ENCODE measurements at regions not wholly inside any gene's neighbourhood (a gene's known extent, or its start where the extent isn't known, plus 50 kb on each side); places are given as distances from the start of the nearest gene placed in this dataset.

DNA sequence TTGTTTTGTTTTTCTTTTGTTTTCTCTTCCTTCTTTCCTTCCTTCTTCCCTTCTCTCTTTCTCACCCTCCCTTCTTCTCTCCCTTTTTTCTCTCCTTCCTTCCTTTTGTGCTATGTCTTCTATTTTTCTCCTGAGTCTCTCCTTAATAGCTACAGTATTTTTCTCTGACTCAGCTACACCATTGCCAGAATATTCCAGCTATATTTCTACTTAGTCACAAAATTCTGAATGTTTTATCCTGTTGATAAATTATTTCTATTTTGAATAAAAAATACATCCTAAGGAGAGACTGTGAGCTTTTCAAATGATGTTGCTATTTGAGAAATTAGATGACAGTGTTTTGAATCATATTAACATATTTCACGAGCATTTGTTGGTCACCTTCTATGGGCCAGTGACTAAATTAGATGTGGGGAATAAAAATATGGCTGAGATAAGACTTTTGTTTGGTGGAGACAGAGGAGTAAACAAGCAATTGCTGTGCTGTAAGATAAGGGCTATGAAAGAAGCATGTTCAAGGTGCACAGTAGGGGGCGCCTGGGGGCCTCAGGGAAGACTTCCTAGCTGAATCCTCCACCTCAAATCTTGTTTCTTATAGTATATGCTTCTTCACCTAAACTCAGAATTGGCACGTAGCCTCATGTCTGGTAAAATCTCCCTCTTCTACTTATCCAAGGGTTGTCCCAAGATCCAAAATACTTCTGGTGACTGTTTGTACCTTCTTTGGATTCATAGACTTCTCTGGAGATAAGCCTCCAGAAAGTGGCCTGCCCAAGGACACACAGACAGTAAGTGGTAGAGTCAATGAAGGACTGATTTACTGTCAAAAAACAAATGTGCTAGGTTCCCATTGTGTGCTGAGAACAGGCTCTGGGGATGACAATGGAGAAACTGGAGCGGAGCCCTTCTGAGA is 115.5 kb upstream of the CREB5 start:
- DNase-seq: no peak

- DNase-seq: no peak
Measured at GRCh38 chr7:28297801-28298459, 114.4 kb upstream of the CREB5 start.

- peak; percentile 75 for DNase-seq
Measured at GRCh38 chr7:28298870-28299518, 113.3 kb upstream of the CREB5 start.

- DNase-seq: no peak
Measured at GRCh38 chr7:28299556-28299955, 112.8 kb upstream of the CREB5 start.

DNA sequence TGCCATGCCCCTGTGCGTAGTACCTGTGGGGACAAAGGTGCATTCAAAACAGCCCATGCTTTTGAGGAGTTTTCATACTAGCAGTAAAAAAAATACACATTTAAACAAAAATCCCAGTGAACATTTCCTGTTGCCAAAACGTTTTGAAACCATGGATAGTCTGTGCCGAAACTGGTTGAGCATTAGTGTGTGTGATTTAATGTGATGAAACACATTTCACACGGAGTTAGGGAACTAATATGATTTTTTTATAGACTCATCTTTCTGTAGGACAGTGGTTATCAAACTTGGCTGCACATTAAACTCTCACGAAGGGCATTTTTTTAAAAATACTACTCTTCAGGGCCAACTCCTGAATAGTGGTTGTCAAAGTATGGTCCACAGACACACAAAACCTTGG is 111.8 kb upstream of the CREB5 start:
- DNase-seq: no peak

GRCh38 chr7:28301148-28301641 is 111.1 kb upstream of the CREB5 start:
- peak; percentile 17 for DNase-seq

- no peak for DNase-seq
Measured at GRCh38 chr7:28304290-28304689, 108.0 kb upstream of the CREB5 start.

DNA sequence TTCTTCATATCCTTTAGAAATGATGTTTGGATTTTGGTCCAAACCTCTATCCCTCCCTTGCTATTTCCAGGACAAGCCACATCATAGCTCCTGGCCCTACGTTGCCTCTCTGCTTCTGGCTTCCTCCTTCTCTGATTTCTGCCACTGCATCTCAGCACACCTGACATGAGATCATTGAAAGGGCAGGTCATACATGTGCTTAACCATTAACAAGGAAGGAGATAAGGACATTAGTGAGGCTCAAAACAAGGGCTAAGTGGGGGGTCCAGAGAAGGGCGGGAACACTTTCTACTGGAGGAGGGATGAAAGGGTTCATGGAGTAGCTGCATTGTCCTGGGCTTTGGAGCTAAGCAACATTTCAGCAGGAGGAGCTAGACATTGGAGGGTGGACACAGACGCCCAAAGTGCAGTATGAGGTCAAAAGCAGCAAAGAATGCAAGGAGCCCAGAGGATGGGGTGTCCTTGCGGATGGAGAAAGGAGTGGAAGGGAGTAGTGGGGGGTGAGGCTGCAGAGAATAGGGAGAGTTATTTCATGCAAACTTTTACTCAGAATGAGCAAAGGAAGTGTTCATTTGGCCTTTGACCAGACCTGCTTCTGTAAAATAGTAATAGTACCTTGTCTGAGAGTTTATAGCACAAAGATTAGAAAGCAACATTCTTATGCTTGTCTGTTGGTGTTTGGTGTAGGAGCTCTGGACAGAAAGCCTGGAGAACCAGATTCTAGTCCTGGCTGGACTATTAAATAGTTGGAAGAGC is 102.4 kb upstream of the CREB5 start:
- no peak for DNase-seq

DNA sequence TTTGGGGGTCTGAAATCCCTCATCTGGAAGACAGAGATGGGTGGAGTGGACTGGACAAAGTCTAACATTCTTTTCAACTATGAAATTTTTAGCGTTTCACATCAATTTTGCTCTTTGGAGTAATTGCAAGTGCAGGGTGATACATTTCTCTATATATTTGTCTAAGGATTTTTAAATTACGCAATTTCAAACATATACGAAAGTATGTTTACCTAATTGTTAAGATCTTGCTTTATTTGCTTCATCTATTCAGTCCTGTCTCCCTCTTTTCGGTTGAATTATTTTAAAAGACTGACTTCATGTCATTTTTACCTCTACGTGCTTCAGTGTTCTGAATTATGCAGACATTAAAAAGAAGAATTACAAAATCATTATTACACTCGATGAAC is 101.9 kb upstream of the CREB5 start:
- no peak for DNase-seq

DNA sequence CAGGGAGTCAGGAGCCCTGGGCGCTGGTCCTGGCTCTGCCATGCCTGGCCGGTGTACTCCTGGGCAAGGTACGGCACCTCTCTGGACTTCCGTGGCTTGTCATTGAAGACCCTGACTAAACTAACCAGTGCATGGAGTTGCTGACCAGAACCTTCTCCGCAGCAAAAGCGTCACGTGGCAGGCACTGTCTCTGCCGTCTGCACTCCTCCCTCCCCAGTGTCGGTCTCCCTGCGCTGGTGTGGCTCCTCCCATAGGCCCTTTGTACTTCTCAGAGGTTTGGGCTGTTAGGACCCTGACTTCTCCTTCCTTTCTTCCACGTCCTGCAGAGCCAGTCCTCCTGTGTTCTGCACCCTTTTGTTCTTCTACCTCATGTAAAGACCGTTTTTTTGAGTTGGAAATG is 100.6 kb upstream of the CREB5 start:
- DNase-seq: no peak

DNA sequence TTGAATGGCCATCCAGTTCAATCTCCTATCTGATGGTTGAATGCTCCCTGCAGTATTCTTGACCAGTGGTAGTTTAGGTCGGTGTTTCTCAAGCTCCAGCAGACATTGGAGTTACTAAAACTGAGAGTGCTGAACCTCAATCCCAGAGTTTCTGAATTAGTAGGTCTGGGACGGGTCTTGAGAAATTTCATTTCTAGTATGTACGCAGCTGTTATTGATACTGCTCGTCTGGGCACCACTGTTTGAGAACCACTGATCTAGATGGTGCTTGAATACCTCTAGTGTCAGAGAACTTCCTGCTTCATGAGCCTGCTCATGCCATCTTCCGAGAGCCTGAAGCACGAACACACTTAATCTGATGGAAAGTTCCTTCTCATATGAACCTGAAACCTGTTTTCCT is 99.4 kb upstream of the CREB5 start:
- no peak for DNase-seq

DNA sequence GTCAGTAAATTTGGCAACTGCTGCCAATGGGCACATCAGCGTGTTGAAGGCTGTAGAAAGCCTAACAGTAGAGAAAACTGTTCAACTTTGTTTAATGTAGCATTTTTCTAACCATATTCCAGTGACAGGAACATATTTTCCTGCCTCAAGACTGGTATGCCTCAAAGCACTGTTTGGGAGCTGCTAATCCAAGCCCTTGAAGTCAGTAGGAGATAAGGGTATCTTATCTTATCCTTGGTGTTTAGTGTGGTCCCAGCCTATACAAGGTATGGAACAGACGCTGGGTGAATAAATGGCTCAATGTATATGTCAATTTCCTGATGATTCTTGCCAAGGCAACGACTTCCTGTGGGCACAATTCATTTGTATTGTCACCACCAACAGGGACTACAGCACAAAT is 97.5 kb upstream of the CREB5 start:
- DNase-seq: no peak

DNA sequence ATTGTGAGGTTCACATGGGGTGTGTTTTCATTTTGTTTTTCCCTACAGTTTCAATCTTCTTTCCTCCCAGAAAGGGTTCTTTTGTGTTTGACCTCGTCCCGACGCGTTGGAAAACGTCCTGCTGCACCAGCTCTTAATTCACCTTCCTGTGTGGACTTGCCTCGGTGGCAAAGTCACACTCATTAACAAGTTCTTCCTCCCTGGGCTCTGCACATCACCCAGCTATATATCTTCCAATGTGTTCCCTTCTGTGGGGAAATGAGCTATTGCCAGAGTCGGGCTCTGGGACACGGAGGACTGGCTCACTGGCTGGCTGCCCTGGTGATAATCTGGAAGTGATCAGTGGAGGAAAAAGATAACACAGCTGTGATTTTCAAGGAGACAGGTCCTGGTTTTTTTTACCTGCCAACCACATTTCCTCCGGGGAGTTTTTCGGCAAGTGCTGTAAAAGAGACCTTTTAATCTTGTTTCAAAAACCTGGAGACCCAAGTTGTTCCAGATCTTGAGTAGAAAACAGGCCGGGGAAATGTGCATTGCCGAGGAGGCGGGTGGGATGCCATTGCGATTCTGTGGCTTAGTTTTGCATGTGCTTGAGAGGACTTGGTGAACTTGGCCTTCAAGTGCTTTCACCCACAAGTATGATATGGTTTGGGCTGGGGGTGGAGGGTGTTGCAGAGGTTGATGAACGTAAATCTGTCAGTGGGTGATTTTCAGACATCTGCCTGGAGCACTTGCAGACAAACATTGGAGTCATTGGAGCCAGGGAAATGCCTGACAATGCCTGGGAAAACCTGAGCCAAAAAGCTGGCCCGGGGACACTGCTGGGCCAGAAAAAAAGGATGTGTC is 96.5 kb upstream of the CREB5 start:
- peak; percentile 51 for DNase-seq

- DNase-seq: no peak
Measured at GRCh38 chr7:28316489-28316888, 95.8 kb upstream of the CREB5 start.

DNA sequence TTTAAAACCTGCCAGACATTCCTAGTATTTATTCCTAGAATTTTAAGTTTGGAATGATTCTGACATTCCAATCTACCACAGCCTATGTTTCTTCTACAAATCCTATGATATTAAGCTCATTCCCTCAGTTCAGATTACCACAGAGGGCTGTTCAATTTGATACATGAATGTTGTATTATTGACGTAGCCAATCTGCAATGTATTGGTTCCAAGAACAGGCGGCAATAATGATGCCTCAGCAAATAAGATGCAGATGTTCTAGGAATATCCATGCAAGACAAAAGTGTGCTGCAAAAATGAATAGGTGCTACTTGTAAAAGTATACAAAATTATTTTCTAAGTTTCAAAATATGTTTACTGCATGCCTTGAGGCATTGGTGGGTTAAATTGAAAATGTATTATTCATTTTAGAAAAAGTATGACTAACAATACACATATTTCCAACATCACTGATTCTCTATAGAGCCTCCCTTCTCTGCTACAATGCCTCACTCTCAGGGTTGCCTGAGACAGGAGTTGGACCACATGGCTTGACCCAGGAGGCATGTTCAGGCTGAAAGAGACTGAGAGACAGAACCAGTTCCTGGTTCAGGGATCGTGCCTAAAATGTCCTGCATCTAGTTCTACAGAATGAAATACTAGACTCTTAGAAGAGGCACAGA is 94.1 kb upstream of the CREB5 start:
- DNase-seq: peak; percentile 24

GRCh38 chr7:28323833-28324232 is 88.5 kb upstream of the CREB5 start:
- no peak for DNase-seq

GRCh38 chr7:28328146-28328545 is 84.2 kb upstream of the CREB5 start:
- no peak for DNase-seq

DNA sequence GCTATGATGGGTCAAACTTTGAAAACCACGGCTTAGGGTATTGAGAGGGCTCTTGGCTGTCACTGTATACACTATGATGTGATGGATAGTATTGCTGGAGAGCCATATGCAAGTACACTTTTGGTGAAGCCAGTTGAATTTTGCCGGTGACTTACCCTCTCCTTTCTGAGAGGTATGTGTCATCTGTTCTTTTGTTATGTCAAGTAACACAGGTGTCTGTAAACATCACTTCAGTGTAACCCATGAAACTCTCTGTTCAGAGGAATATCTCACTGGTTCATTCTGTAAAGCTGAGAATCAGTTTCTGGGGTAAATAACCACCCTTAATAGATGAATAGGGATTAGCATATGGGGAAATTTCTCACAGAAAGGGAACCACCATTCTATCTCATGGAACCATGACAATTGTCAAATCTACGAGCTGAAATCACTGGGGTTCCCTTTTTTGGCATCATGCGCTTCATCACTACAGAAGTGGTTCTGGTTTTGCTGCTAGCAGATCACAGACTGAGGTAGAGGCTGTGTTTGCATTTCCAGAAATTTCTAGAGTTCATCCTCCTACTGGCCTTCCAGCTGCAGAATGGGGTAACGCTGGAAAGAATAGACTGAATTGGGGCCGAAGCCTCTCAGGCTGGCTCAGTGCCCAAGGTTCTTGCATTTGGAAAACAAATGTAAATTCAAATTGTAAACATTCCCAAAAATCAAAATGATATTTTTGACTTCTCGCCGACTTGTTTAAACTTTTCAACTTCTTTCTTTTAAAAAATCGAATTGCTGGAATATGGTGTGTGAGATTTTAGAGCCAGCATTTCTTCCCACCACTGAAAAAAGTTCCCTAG is 83.3 kb upstream of the CREB5 start:
- peak; percentile 46 for DNase-seq

DNA sequence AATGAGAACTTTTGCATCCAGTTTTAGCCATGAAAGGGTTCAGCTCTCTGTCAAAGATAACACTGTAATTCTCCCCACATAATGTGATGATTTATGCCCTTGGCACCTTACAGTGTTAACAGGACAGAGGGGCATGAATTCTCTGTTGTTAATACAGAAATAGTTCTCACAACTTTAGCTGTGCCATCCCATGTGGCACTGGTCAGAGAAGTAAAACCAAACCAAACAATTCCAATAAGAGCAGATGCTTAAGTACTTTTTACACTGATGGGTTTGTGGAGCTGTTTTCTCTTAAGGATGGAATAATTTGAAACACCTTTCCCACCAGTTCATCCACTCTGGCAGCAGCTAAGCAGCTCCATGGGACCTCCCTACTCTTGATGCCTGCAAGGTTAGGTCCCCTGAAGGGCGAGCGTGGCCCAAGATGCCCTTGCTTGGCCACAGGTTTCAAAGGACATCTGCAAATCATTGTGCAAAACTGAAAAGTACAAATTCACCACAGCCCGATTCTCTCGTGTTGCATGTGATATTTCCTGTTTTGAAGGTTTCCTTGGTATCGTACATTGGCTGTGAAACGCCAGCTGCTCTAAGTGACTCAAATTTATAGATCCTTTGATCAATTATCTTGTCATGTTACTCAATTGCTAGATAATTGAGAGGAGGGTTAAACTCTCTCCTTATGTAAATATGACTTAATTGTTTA is 82.5 kb upstream of the CREB5 start:
- DNase-seq: peak; percentile 54

Measured in eye (tissue), 1 donor.